ENCODE measurements at regions not wholly inside any gene's neighbourhood (a gene's known extent, or its start where the extent isn't known, plus 50 kb on each side); places are given as distances from the start of the nearest gene placed in this dataset.

GRCh38 chr1:72693376-72693775 lies 411.0 kb upstream of the NEGR1 start:
- Mint-ChIP-seq H3K36me3 (no peaks in the 10 kb centered on the region), H3K4me1 (no peaks in the 10 kb centered on the region), H3K9me3 (peaks cover 5 to 30% (median 14%) of the 10 kb centered on the region in 11 donors), H3K27me3 (no peaks in the 10 kb centered on the region), H3K27ac (no peak overlapping the region), H3K4me3 (no peak overlapping the region)
- POLR2A ChIA-PET, result no interaction called here
- no peaks in the 10 kb centered on the region for H3K27me3 ChIP-seq (ENCODE audit: control insufficient read depth in 2 of 2, insufficient read depth in 2 of 2, low read length in 2 of 2)
- no peaks in the 10 kb centered on the region for H3K36me3 ChIP-seq (ENCODE audit: control insufficient read depth in 2 of 3, insufficient read depth in 3 of 3, low read length in 3 of 3)
- H3K4me3 ChIP-seq (ENCODE audit: low read length), result no peak overlapping the region
- CTCF ChIA-PET, result no interaction called here
- no peak for ATAC-seq
- H3K4me1 ChIP-seq (ENCODE audit: control insufficient read depth in 2 of 2, insufficient read depth in 2 of 2, low read length in 2 of 2), result no peaks in the 10 kb centered on the region
- peaks cover 0 to 8% (median 0%) of the 10 kb centered on the region in 3 experiments for H3K9me3 ChIP-seq (ENCODE audit: control insufficient read depth in 2 of 3, low read length in 3 of 3)
- H3K27ac ChIP-seq (ENCODE audit: low read depth, low read length), result no peak overlapping the region
- intact Hi-C loops (cut with micrococcal nuclease), result no loop called here
- no peak for DNase-seq

- CTCF ChIA-PET, result interaction anchor here (0.5 kb wide), 1 partner anchor 113 kb away, joined by 5 read pairs; no protein-coding TSS in a partner anchor
- Mint-ChIP-seq H3K36me3 (no peaks in the 10 kb centered on the region), H3K9me3 (peaks cover 5 to 35% (median 13%) of the 10 kb centered on the region in 11 donors), H3K27ac (no peak overlapping the region), H3K27me3 (no peaks in the 10 kb centered on the region), H3K4me3 (no peak overlapping the region), H3K4me1 (no peaks in the 10 kb centered on the region)
- ATAC-seq (no peak), DNase-seq (no peak)
- Histone ChIP-seq H3K4me3 (ENCODE audit: low read length) (no peak overlapping the region), H3K27ac (ENCODE audit: low read depth, low read length) (no peak overlapping the region), H3K4me1 (ENCODE audit: control insufficient read depth in 2 of 2, insufficient read depth in 2 of 2, low read length in 2 of 2) (no peaks in the 10 kb centered on the region), H3K27me3 (ENCODE audit: control insufficient read depth in 2 of 2, insufficient read depth in 2 of 2, low read length in 2 of 2) (no peaks in the 10 kb centered on the region), H3K36me3 (ENCODE audit: control insufficient read depth in 2 of 3, insufficient read depth in 3 of 3, low read length in 3 of 3) (no peaks in the 10 kb centered on the region), H3K9me3 (ENCODE audit: control insufficient read depth in 2 of 3, low read length in 3 of 3) (peaks cover 0 to 8% (median 0%) of the 10 kb centered on the region in 3 experiments)
- intact Hi-C loops (cut with micrococcal nuclease), result no loop called here
- POLR2A ChIA-PET, result no interaction called here
Observed at GRCh38 chr1:72690871-72691270, 408.5 kb upstream of the NEGR1 start.

DNA sequence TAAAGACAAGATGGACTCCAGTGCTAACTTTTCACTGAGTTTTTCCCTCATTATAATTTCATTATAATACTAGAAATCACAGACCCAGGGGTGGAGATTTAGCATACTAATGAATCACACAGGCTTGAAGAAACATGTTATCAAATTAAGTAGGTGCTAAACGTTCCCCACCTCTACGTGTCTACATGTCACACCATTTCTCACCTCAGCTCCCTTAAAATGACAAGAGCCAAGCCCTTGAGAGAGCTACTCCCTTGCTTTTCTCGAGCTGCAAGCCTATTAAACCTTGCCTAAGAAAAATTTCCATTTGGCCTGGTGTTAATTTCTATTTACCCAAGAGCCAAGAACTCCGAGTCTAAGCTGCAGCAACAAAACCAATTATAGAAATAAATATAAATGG lies 396.3 kb upstream of the NEGR1 start:
- Mint-ChIP-seq H3K27ac (no peak overlapping the region), H3K4me1 (no peaks in the 10 kb centered on the region), H3K4me3 (no peak overlapping the region), H3K9me3 (peaks cover 0 to 8% (median 0%) of the 10 kb centered on the region in 11 donors), H3K36me3 (no peaks in the 10 kb centered on the region), H3K27me3 (no peaks in the 10 kb centered on the region)
- ChIA-PET POLR2A (no interaction called here), CTCF (no interaction called here)
- no peaks in the 10 kb centered on the region for H3K36me3 ChIP-seq (ENCODE audit: control insufficient read depth in 2 of 3, insufficient read depth in 3 of 3, low read length in 3 of 3)
- H3K27ac ChIP-seq (ENCODE audit: low read depth, low read length), result no peak overlapping the region
- no peak overlapping the region for H3K4me3 ChIP-seq (ENCODE audit: low read length)
- intact Hi-C loops (cut with micrococcal nuclease), result no loop called here
- no peaks in the 10 kb centered on the region for H3K9me3 ChIP-seq (ENCODE audit: control insufficient read depth in 2 of 3, low read length in 3 of 3)
- H3K27me3 ChIP-seq (ENCODE audit: control insufficient read depth in 2 of 2, insufficient read depth in 2 of 2, low read length in 2 of 2), result no peaks in the 10 kb centered on the region
- H3K4me1 ChIP-seq (ENCODE audit: control insufficient read depth in 2 of 2, insufficient read depth in 2 of 2, low read length in 2 of 2), result no peaks in the 10 kb centered on the region
- DNase-seq, result no peak
- ATAC-seq, result no peak

DNA sequence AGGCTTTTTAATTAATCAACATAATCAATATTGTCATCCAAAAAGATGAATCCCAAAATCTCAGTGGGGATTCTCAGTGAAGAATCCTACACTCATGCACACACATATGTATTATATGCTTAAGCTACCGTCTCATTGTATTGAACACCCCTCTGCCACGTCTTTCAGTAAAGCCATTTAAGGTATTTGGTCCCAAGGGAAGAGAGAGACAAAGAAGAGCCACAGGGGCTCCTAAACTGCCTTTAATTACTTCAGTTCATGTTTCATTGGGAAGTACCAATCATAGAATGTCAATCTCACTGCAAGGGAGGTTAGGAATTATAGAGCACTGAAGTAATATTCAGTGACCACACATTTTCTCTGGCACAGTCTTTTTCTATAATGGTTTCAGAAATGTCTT lies 388.6 kb upstream of the NEGR1 start:
- peaks cover 0 to 4% (median 0%) of the 10 kb centered on the region in 11 donors for H3K9me3 Mint-ChIP-seq
- H3K36me3 ChIP-seq (ENCODE audit: control insufficient read depth in 2 of 3, insufficient read depth in 3 of 3, low read length in 3 of 3), result no peaks in the 10 kb centered on the region
- ChIA-PET POLR2A (no interaction called here), CTCF (no interaction called here)
- H3K4me3 ChIP-seq (ENCODE audit: low read length), result no peak overlapping the region
- H3K27ac Mint-ChIP-seq, result no peak overlapping the region
- intact Hi-C loops (cut with micrococcal nuclease), result no loop called here
- H3K4me1 ChIP-seq (ENCODE audit: control insufficient read depth in 2 of 2, insufficient read depth in 2 of 2, low read length in 2 of 2), result no peaks in the 10 kb centered on the region
- ATAC-seq (no peak), DNase-seq (no peak)
- no peaks in the 10 kb centered on the region for H3K36me3 Mint-ChIP-seq
- H3K27me3 ChIP-seq (ENCODE audit: control insufficient read depth in 2 of 2, insufficient read depth in 2 of 2, low read length in 2 of 2), result no peaks in the 10 kb centered on the region
- H3K9me3 ChIP-seq (ENCODE audit: control insufficient read depth in 2 of 3, low read length in 3 of 3), result no peaks in the 10 kb centered on the region
- H3K27ac ChIP-seq (ENCODE audit: low read depth, low read length), result no peak overlapping the region
- no peaks in the 10 kb centered on the region for H3K27me3 Mint-ChIP-seq
- no peaks in the 10 kb centered on the region for H3K4me1 Mint-ChIP-seq
- no peak overlapping the region for H3K4me3 Mint-ChIP-seq

- H3K27ac ChIP-seq (ENCODE audit: low read depth, low read length), result no peak overlapping the region
- no peaks in the 10 kb centered on the region for H3K4me1 ChIP-seq (ENCODE audit: control insufficient read depth in 2 of 2, insufficient read depth in 2 of 2, low read length in 2 of 2)
- H3K27me3 ChIP-seq (ENCODE audit: control insufficient read depth in 2 of 2, insufficient read depth in 2 of 2, low read length in 2 of 2), result no peaks in the 10 kb centered on the region
- ChIA-PET POLR2A (no interaction called here), CTCF (no interaction called here)
- Mint-ChIP-seq H3K4me1 (no peaks in the 10 kb centered on the region), H3K4me3 (no peak overlapping the region), H3K27ac (no peak overlapping the region), H3K9me3 (peaks cover 0 to 21% (median 2%) of the 10 kb centered on the region in 11 donors), H3K36me3 (peaks cover 0 to 4% (median 0%) of the 10 kb centered on the region in 5 donors), H3K27me3 (no peaks in the 10 kb centered on the region)
- H3K36me3 ChIP-seq (ENCODE audit: control insufficient read depth in 2 of 3, insufficient read depth in 3 of 3, low read length in 3 of 3), result no peaks in the 10 kb centered on the region
- H3K4me3 ChIP-seq (ENCODE audit: low read length), result no peak overlapping the region
- no peaks in the 10 kb centered on the region for H3K9me3 ChIP-seq (ENCODE audit: control insufficient read depth in 2 of 3, low read length in 3 of 3)
- DNase-seq (no peak), ATAC-seq (no peak)
- intact Hi-C loops (cut with micrococcal nuclease), result no loop called here
Observed at GRCh38 chr1:72662918-72663317, 380.6 kb upstream of the NEGR1 start.

DNA sequence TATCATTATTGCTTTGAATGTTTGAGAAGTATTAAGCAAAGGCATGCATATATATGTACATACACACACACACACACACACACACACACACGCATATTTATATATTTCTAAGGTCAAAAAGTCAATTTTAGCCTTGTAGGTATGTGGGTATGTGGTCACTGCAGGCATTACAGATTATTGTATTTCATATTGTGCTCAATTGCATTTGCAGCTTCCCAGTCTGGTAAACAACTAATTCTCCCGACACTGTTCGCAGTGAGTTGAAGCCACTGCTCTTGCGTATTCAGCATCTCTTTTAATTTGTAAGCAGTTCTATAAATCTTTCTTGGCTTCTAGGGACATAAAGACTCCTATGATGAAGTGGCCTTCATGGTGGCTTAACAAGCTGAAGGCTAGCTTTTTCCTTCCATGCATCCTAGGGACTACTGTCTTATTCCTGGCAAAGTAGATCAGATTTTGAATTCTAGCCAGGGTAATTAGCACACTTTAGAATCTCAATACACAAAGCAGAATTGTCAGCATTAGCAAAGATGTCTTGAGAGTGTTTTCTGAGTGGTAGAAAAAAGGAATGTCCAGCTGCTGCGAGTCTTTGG lies 368.6 kb upstream of the NEGR1 start:
- Histone ChIP-seq H3K27me3 (ENCODE audit: control insufficient read depth in 2 of 2, insufficient read depth in 2 of 2, low read length in 2 of 2) (no peaks in the 10 kb centered on the region), H3K9me3 (ENCODE audit: control insufficient read depth in 2 of 3, low read length in 3 of 3) (no peaks in the 10 kb centered on the region), H3K4me3 (ENCODE audit: low read length) (no peak overlapping the region), H3K4me1 (ENCODE audit: control insufficient read depth in 2 of 2, insufficient read depth in 2 of 2, low read length in 2 of 2) (no peaks in the 10 kb centered on the region), H3K36me3 (ENCODE audit: control insufficient read depth in 2 of 3, insufficient read depth in 3 of 3, low read length in 3 of 3) (no peaks in the 10 kb centered on the region), H3K27ac (ENCODE audit: low read depth, low read length) (no peak overlapping the region)
- no peak for DNase-seq
- no peak overlapping the region for H3K27ac Mint-ChIP-seq
- intact Hi-C loops (cut with micrococcal nuclease), result no loop called here
- no peaks in the 10 kb centered on the region for H3K36me3 Mint-ChIP-seq
- H3K27me3 Mint-ChIP-seq, result no peaks in the 10 kb centered on the region
- no peaks in the 10 kb centered on the region for H3K4me1 Mint-ChIP-seq
- peaks cover 0 to 4% (median 0%) of the 10 kb centered on the region in 11 donors for H3K9me3 Mint-ChIP-seq
- CTCF ChIA-PET, result no interaction called here
- ATAC-seq, result no peak
- no peak overlapping the region for H3K4me3 Mint-ChIP-seq
- POLR2A ChIA-PET, result no interaction called here

GRCh38 chr1:72649991-72650390 lies 367.7 kb upstream of the NEGR1 start:
- Histone ChIP-seq H3K27ac (ENCODE audit: low read depth, low read length) (no peak overlapping the region), H3K27me3 (ENCODE audit: control insufficient read depth in 2 of 2, insufficient read depth in 2 of 2, low read length in 2 of 2) (no peaks in the 10 kb centered on the region), H3K4me1 (ENCODE audit: control insufficient read depth in 2 of 2, insufficient read depth in 2 of 2, low read length in 2 of 2) (no peaks in the 10 kb centered on the region), H3K4me3 (ENCODE audit: low read length) (no peak overlapping the region), H3K36me3 (ENCODE audit: control insufficient read depth in 2 of 3, insufficient read depth in 3 of 3, low read length in 3 of 3) (no peaks in the 10 kb centered on the region), H3K9me3 (ENCODE audit: control insufficient read depth in 2 of 3, low read length in 3 of 3) (no peaks in the 10 kb centered on the region)
- Mint-ChIP-seq H3K36me3 (no peaks in the 10 kb centered on the region), H3K9me3 (no peaks in the 10 kb centered on the region), H3K27me3 (no peaks in the 10 kb centered on the region), H3K4me3 (no peak overlapping the region), H3K4me1 (no peaks in the 10 kb centered on the region), H3K27ac (no peak overlapping the region)
- intact Hi-C loops (cut with micrococcal nuclease), result no loop called here
- CTCF ChIA-PET, result no interaction called here
- ATAC-seq (no peak), DNase-seq (no peak)
- POLR2A ChIA-PET, result no interaction called here
